NT2/D1 (cell line): ENCODE measurements at regions not wholly inside any gene's neighbourhood (a gene's known extent, or its start where the extent isn't known, plus 50 kb on each side); places are given as distances from the start of the nearest gene placed in this dataset.
"Not testable (repeated sequence)": the region's sequence is repeated elsewhere in the genome, so short reads cannot be mapped to it uniquely, and the experiment has no call there.

ENCODE experiments used
- SUZ12 ChIP-seq: IDR thresholded peaks from 2 replicates; pipeline ENCODE4 v1.6.1; 2011; ENCODE audit not compliant: insufficient read length, insufficient read depth; ENCODE audit errors: extremely low read depth
- YY1 ChIP-seq: IDR thresholded peaks from 2 replicates; pipeline ENCODE4 v1.6.1; 2011; ENCODE audit not compliant: insufficient read length, insufficient read depth
- ZNF274 ChIP-seq: IDR thresholded peaks from 2 replicates; pipeline ENCODE4 v1.6.1; 2011; ENCODE audit warnings: mild to moderate bottlenecking, low read depth, low read length

- TF ChIP-seq ZNF274, SUZ12, YY1: not testable (repeated sequence)
Observed at GRCh38 chr15:81791322-81791721, 254.5 kb downstream of the MEX3B start.
